ENCODE measurements at regions not wholly inside any gene's neighbourhood (a gene's known extent, or its start where the extent isn't known, plus 50 kb on each side); places are given as distances from the start of the nearest gene placed in this dataset.
A peak's percentile ranks its signal among the peaks of the same experiment; 100 is the strongest.
"Not testable (repeated sequence)": the region's sequence is repeated elsewhere in the genome, so short reads cannot be mapped to it uniquely, and the experiment has no call there.

GRCh38 chr10:63675171-63675570 lies 154.0 kb downstream of the REEP3 start:
- no peak for DNase-seq

- DNase-seq, result no peak
Measured at GRCh38 chr10:63677001-63677400, 155.8 kb downstream of the REEP3 start.

GRCh38 chr10:63680545-63680944 lies 159.3 kb downstream of the REEP3 start:
- not testable (repeated sequence) for DNase-seq

- no peak for DNase-seq
Measured at GRCh38 chr10:63681993-63682697, 160.9 kb downstream of the REEP3 start.

GRCh38 chr10:63682698-63683052 lies 161.5 kb downstream of the REEP3 start:
- not testable (repeated sequence) for DNase-seq

- no peak for DNase-seq
Measured at GRCh38 chr10:63683223-63683622, 162.0 kb downstream of the REEP3 start.

GRCh38 chr10:63683686-63684085 lies 162.5 kb downstream of the REEP3 start:
- DNase-seq, result no peak

GRCh38 chr10:63684257-63684936 lies 163.2 kb downstream of the REEP3 start:
- DNase-seq, result no peak

- DNase-seq, result no peak
Measured at GRCh38 chr10:63689768-63690167, 168.6 kb downstream of the REEP3 start.

- peak; percentile 34 to 40 for DNase-seq
Measured at GRCh38 chr10:63692220-63692896, 171.2 kb downstream of the REEP3 start.

GRCh38 chr10:63693021-63693420 lies 171.8 kb downstream of the REEP3 start:
- DNase-seq, result not testable (repeated sequence)

GRCh38 chr10:63696205-63696604 lies 175.0 kb downstream of the REEP3 start:
- DNase-seq, result no peak

- no peak for DNase-seq
Measured at GRCh38 chr10:63697956-63698786, 177.0 kb downstream of the REEP3 start.

- no peak for DNase-seq
Measured at GRCh38 chr10:63698787-63699150, 177.6 kb downstream of the REEP3 start.

GRCh38 chr10:63699785-63700613 lies 178.8 kb downstream of the REEP3 start:
- no peak for DNase-seq

- DNase-seq, result peak; percentile 80 to 84
Measured at GRCh38 chr10:63700631-63701156, 179.5 kb downstream of the REEP3 start.

GRCh38 chr10:63702092-63702491 lies 180.9 kb downstream of the REEP3 start:
- no peak for DNase-seq

GRCh38 chr10:63703113-63703670 lies 182.0 kb downstream of the REEP3 start:
- DNase-seq, result peak; percentile 83 to 93

- DNase-seq, result no peak
Measured at GRCh38 chr10:63703740-63704345, 182.6 kb downstream of the REEP3 start.

- DNase-seq, result peak; percentile 88 to 93
Measured at GRCh38 chr10:63707254-63707910, 186.2 kb downstream of the REEP3 start.

GRCh38 chr10:63708421-63708820 lies 187.2 kb downstream of the REEP3 start:
- no peak for DNase-seq
